Esophagus squamous epithelium (tissue), 5 donors: ENCODE measurements at regions not wholly inside any gene's neighbourhood (a gene's known extent, or its start where the extent isn't known, plus 50 kb on each side); places are given as distances from the start of the nearest gene placed in this dataset.

Experiments
- DNase-seq: peaks from one replicate; lab custom pipeline; 2025; lab: John Stamatoyannopoulos, UW
- H3K27ac ChIP-seq, 4 donors: fragments of 200-600 bp; sonication (generic); one replicate each; pipeline ENCODE4 v1.5.1; 2016 to 2019; ENCODE audit warnings: mild to moderate bottlenecking in 1 of 4
- H3K27me3 ChIP-seq, 4 donors: fragments of 200-600 bp; sonication (generic); 1 replicate in 3 of 4; 2 replicates in 1 of 4; pipeline versions ENCODE4 v1.5.1 to v1.6.0; 2017 to 2021; ENCODE audit warnings: antibody characterized with exemption in 1 of 4
- H3K36me3 ChIP-seq, 3 donors: fragments of 200-600 bp; sonication (generic); one replicate each; pipeline ENCODE4 v1.5.1; 2016 to 2019
- H3K4me1 ChIP-seq, 3 donors: fragments of 200-600 bp; sonication (generic); one replicate each; pipeline ENCODE4 v1.5.1; 2017 to 2019
- H3K4me3 ChIP-seq, 4 donors: fragments of 200-600 bp; sonication (generic); 1 replicate in 3 of 4; 2 replicates in 1 of 4; pipeline ENCODE4 v1.5.1; 2016 to 2019; ENCODE audit warnings: mild to moderate bottlenecking in 2 of 4, moderate library complexity in 1 of 4
- H3K9me3 ChIP-seq, 3 donors: fragments of 200-600 bp; sonication (generic); one replicate each; pipeline ENCODE4 v1.5.1; 2016 to 2019
- POLR2A ChIP-seq, 4 donors: fragments of 450-650 bp; IDR thresholded peaks; one replicate each; pipeline ENCODE4 v1.6.1; 2017; ENCODE audit warnings: antibody characterized with exemption in 4 of 4, mild to moderate bottlenecking in 4 of 4, moderate library complexity in 3 of 4
- WGBS, 2 donors: methylation state at CpG; one replicate each; pipeline ENCODE4 v1.1.5; 2018; 5-methylcytosine and 5-hydroxymethylcytosine counted together
- intact Hi-C: fragments of 100-400 bp; cut with DNase I; formaldehyde crosslinking; loops from one replicate; pipeline ENCODE4 v1.15.0; 2022
- TF ChIP-seq, protein P1 (sequence below), 6 experiments: fragments of 450-650 bp in 4 of 6; fragments of 200-600 bp in 2 of 6; sonication (generic) in 2 of 6; IDR thresholded peaks; one replicate each; pipeline ENCODE4 v1.5.1; 2016 to 2019; ENCODE audit warnings: antibody characterized with exemption in 6 of 6, mild to moderate bottlenecking in 4 of 6, moderate library complexity in 4 of 6
- donor health status: DM: yes; HTN: yes; CAD: no.

DNA sequence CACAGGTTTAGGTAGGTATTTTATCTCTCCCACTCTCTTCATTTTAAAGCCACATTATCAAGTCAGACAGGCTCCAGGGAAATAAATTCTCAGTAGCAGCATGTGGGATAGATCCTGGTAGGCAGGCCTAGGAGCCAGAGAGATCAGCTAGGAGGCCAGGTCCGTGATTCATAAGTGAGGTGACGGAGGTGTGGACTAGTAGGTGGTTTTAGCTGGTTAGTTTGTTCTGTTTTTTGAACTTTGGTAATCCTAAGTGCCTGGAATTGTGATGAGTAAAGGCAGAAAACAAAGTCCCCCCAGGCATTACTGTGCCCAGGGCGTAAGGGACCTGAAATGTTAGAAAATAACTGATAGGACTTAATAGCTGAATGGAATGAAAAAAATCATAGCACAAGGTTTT, 53.6 kb upstream of the E2F3 start:
- WGBS, 2 donors = 62 to 74% methylated on average over 3 of the region's 3 CpGs
- H3K4me1 ChIP-seq = no peaks in the 10 kb centered on the region
- TF ChIP-seq, protein P1, sequence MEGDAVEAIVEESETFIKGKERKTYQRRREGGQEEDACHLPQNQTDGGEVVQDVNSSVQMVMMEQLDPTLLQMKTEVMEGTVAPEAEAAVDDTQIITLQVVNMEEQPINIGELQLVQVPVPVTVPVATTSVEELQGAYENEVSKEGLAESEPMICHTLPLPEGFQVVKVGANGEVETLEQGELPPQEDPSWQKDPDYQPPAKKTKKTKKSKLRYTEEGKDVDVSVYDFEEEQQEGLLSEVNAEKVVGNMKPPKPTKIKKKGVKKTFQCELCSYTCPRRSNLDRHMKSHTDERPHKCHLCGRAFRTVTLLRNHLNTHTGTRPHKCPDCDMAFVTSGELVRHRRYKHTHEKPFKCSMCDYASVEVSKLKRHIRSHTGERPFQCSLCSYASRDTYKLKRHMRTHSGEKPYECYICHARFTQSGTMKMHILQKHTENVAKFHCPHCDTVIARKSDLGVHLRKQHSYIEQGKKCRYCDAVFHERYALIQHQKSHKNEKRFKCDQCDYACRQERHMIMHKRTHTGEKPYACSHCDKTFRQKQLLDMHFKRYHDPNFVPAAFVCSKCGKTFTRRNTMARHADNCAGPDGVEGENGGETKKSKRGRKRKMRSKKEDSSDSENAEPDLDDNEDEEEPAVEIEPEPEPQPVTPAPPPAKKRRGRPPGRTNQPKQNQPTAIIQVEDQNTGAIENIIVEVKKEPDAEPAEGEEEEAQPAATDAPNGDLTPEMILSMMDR (IDR thresholded peaks at IDR 0.05) = no peak
- TF ChIP-seq POLR2A (IDR thresholded peaks at IDR 0.05) = no peak
- intact Hi-C loops = no loop called here
- DNase-seq = no peak
- H3K36me3 ChIP-seq = no peaks in the 10 kb centered on the region
- H3K4me3 ChIP-seq = no peak overlapping the region
- H3K27me3 ChIP-seq = no peaks in the 10 kb centered on the region
- peaks cover 0 to under 1% (median 0%) of the 10 kb centered on the region in 3 donors for H3K9me3 ChIP-seq
- H3K27ac ChIP-seq = no peak overlapping the region

DNA sequence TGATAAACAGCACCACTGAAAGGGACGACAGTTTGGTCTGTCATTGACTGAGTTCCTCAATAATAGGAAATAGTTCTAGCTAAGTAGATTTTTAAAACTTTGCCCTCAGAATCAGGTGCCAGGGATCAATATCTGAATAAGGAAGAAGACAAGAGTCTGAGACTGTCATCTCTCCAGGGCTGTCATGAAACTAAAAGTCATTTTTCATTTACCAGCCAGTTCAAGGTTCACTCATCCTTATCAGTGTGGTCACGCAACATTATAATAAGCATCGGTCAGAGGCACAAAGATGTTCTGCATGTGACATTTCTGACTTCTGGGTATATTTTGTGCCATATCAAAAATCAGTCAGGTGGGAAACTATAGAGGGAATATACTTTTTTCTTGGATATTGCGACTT, 52.5 kb upstream of the E2F3 start:
- H3K36me3 ChIP-seq = no peaks in the 10 kb centered on the region
- DNase-seq = no peak
- no peaks in the 10 kb centered on the region for H3K27me3 ChIP-seq
- peaks cover 0 to 6% (median 0%) of the 10 kb centered on the region in 3 donors for H3K9me3 ChIP-seq
- TF ChIP-seq POLR2A (IDR thresholded peaks at IDR 0.05) = no peak
- TF ChIP-seq, protein P1 (IDR thresholded peaks at IDR 0.05) = no peak
- H3K4me3 ChIP-seq = no peak overlapping the region
- no peak overlapping the region for H3K27ac ChIP-seq
- intact Hi-C loops = no loop called here
- no peaks in the 10 kb centered on the region for H3K4me1 ChIP-seq
- WGBS, 2 donors = 82 to 83% methylated on average over 4 of the region's 4 CpGs

DNA sequence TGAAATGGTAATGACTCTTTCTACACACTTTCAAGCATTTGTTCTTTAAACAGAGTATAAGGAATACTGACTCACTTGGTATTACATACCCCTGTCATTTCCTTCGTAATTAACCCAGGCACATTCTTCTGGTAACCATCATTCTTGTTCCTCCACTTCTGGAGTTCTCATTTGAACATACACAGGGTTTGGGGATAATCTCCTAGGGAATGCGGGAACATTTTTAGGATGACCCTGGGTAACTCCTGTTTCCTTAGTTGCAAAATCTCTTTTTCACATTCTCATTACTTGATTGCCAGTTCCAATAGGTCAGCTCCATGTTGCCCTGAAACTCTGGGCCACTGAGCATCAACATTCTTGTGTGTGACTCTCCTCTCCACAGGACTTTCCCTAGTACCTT, 51.5 kb upstream of the E2F3 start:
- WGBS, 2 donors = 75 to 77% methylated on average over 2 of the region's 2 CpGs
- Histone ChIP-seq H3K4me1 (no peaks in the 10 kb centered on the region), H3K27me3 (no peaks in the 10 kb centered on the region), H3K36me3 (no peaks in the 10 kb centered on the region), H3K4me3 (no peak overlapping the region), H3K9me3 (peaks cover 0 to 6% (median 0%) of the 10 kb centered on the region in 3 donors), H3K27ac (no peak overlapping the region)
- DNase-seq = no peak
- TF ChIP-seq POLR2A (IDR thresholded peaks at IDR 0.05) = no peak
- TF ChIP-seq, protein P1 (IDR thresholded peaks at IDR 0.05) = no peak
- intact Hi-C loops = no loop called here

DNA sequence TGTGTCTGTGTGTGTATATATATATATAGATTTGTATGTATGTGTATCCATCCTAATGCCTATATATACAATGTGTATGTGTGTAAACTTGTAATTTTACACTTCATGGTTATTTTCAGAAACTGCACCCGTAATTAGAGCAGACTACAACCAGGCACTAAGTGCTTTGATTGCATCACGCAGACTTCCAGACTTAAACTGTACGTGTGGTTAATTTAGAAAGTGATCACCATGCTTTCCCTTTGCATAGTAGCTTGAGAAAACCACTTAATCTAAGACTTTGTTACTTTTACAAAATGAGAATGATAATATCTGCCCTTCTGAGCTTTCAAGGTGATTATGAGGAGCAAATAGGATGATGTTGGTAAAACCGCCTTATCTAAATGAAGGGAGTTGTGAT, 50.1 kb upstream of the E2F3 start:
- Histone ChIP-seq H3K36me3 (no peaks in the 10 kb centered on the region), H3K4me1 (no peaks in the 10 kb centered on the region), H3K9me3 (peaks cover 0 to 6% (median 0%) of the 10 kb centered on the region in 3 donors), H3K27ac (no peak overlapping the region), H3K27me3 (no peaks in the 10 kb centered on the region), H3K4me3 (no peak overlapping the region)
- WGBS, 2 donors = 86% methylated on average over 4 of the region's 4 CpGs
- intact Hi-C loops = no loop called here
- DNase-seq = no peak
- TF ChIP-seq, protein P1 (IDR thresholded peaks at IDR 0.05) = no peak
- no peak for TF ChIP-seq POLR2A (IDR thresholded peaks at IDR 0.05)
